Fibroblast of pulmonary artery (primary cell): ENCODE measurements at regions not wholly inside any gene's neighbourhood (a gene's known extent, or its start where the extent isn't known, plus 50 kb on each side); places are given as distances from the start of the nearest gene placed in this dataset.

ENCODE experiments used
- DNase-seq: peaks from one replicate; pipeline ENCODE4 v3.0.0-alpha.2; 2010; ENCODE audit warnings: low read depth
- H3K4me3 ChIP-seq: replicated peaks from 2 replicates; pipeline ENCODE4 v1.5.1; 2011; ENCODE audit warnings: low read depth, mild to moderate bottlenecking, control low read depth, low read length, moderate library complexity
- CTCF ChIP-seq: IDR thresholded peaks from 2 replicates; pipeline ENCODE4 v1.5.1; 2011; ENCODE audit warnings: mild to moderate bottlenecking, control low read depth, low read length, inconsistent platforms; ENCODE audit errors: missing control alignments

GRCh38 chr17:11122908-11123307 lies 118.1 kb upstream of the SHISA6 start:
- no peak for DNase-seq
- no peak for TF ChIP-seq CTCF

GRCh38 chr17:11121341-11121985 lies 119.5 kb upstream of the SHISA6 start:
- no peak for TF ChIP-seq CTCF
- DNase-seq: no peak
- no peak overlapping the region for H3K4me3 ChIP-seq

More at GRCh38 chr17:11122908-11123307, 118.1 kb upstream of the SHISA6 start:
- no peak overlapping the region for H3K4me3 ChIP-seq

GRCh38 chr17:11109106-11109505 lies 131.9 kb upstream of the SHISA6 start:
- no peak for TF ChIP-seq CTCF
- H3K4me3 ChIP-seq: no peak overlapping the region
- no peak for DNase-seq

GRCh38 chr17:11105141-11105540 lies 135.9 kb upstream of the SHISA6 start:
- no peak overlapping the region for H3K4me3 ChIP-seq
- DNase-seq: no peak
- TF ChIP-seq CTCF: no peak

GRCh38 chr17:11097121-11097520 lies 143.9 kb upstream of the SHISA6 start:
- H3K4me3 ChIP-seq: no peak overlapping the region
- TF ChIP-seq CTCF: no peak
- no peak for DNase-seq

GRCh38 chr17:11094331-11094730 lies 146.7 kb upstream of the SHISA6 start:
- TF ChIP-seq CTCF: no peak
- H3K4me3 ChIP-seq: no peak overlapping the region
- DNase-seq: no peak
